Muscle of back (tissue), 3 donors: ENCODE measurements at regions not wholly inside any gene's neighbourhood (a gene's known extent, or its start where the extent isn't known, plus 50 kb on each side); places are given as distances from the start of the nearest gene placed in this dataset.
"Not testable (repeated sequence)": the region's sequence is repeated elsewhere in the genome, so short reads cannot be mapped to it uniquely, and the experiment has no call there.

Experiments
- DNase-seq, 3 donors: peaks; one replicate each; pipeline versions ENCODE4 v3.0.0 to v3.0.0-alpha.2; 2013

- DNase-seq = peak in 1 of 3 donors; percentile 4
Measured at GRCh38 chr20:61083431-61083830, 168.6 kb upstream of the CDH4 start.

GRCh38 chr20:61086031-61086430 lies 166.0 kb upstream of the CDH4 start:
- no peak for DNase-seq

- no peak for DNase-seq
Measured at GRCh38 chr20:61090541-61090940, 161.5 kb upstream of the CDH4 start.

GRCh38 chr20:61092251-61092650 lies 159.8 kb upstream of the CDH4 start:
- DNase-seq = no peak

GRCh38 chr20:61094581-61094980 lies 157.5 kb upstream of the CDH4 start:
- DNase-seq = no peak

- DNase-seq = no peak
Measured at GRCh38 chr20:61096463-61096862, 155.6 kb upstream of the CDH4 start.

- DNase-seq = peak; percentile 31 to 88 (median 69)
Measured at GRCh38 chr20:61099806-61100205, 152.3 kb upstream of the CDH4 start.

GRCh38 chr20:61100489-61100888 lies 151.6 kb upstream of the CDH4 start:
- no peak for DNase-seq

GRCh38 chr20:61101321-61101720 lies 150.7 kb upstream of the CDH4 start:
- not testable (repeated sequence) for DNase-seq

GRCh38 chr20:61104232-61104631 lies 147.8 kb upstream of the CDH4 start:
- DNase-seq = no peak

GRCh38 chr20:61105395-61105794 lies 146.7 kb upstream of the CDH4 start:
- DNase-seq = no peak

GRCh38 chr20:61106438-61106837 lies 145.6 kb upstream of the CDH4 start:
- DNase-seq = peak in 2 of 3 donors; percentile 7 to 63

GRCh38 chr20:61109221-61109805 lies 142.7 kb upstream of the CDH4 start:
- DNase-seq = no peak

GRCh38 chr20:61112515-61112914 lies 139.5 kb upstream of the CDH4 start:
- DNase-seq = no peak

- DNase-seq = no peak
Measured at GRCh38 chr20:61113731-61114130, 138.3 kb upstream of the CDH4 start.

- no peak for DNase-seq
Measured at GRCh38 chr20:61114493-61115175, 137.4 kb upstream of the CDH4 start.

- no peak for DNase-seq
Measured at GRCh38 chr20:61115364-61116065, 136.5 kb upstream of the CDH4 start.

GRCh38 chr20:61117725-61118124 lies 134.3 kb upstream of the CDH4 start:
- no peak for DNase-seq

- peak in 1 of 3 donors; percentile 38 for DNase-seq
Measured at GRCh38 chr20:61118429-61119224, 133.4 kb upstream of the CDH4 start.

GRCh38 chr20:61119273-61119672 lies 132.8 kb upstream of the CDH4 start:
- DNase-seq = no peak

- DNase-seq = no peak
Measured at GRCh38 chr20:61119794-61120410, 132.2 kb upstream of the CDH4 start.
